H9 (cell line): ENCODE measurements at regions not wholly inside any gene's neighbourhood (a gene's known extent, or its start where the extent isn't known, plus 50 kb on each side); places are given as distances from the start of the nearest gene placed in this dataset.

Experiments
- DNase-seq: peaks from one replicate; pipeline ENCODE4 v3.0.0-alpha.2; 2017
- H2AFZ ChIP-seq: one replicate; pipeline ENCODE4 v1.6.1; 2013; ENCODE audit warnings: mild to moderate bottlenecking, low read length, control low read depth, moderate library complexity
- H2AK5ac ChIP-seq: 2 replicates; pipeline ENCODE4 v1.6.1; 2013; ENCODE audit warnings: low read length, control low read depth, mixed read lengths; ENCODE audit not compliant: insufficient read length
- H2BK120ac ChIP-seq: one replicate; pipeline ENCODE4 v1.6.1; 2013; ENCODE audit warnings: low read depth, mild to moderate bottlenecking, low read length, control low read depth, inconsistent platforms; ENCODE audit not compliant: poor library complexity, severe bottlenecking
- H2BK12ac ChIP-seq: 2 replicates; pipeline ENCODE4 v1.6.1; 2013; ENCODE audit warnings: low read length, control low read depth, mixed read lengths, low read depth; ENCODE audit not compliant: insufficient read length
- H2BK15ac ChIP-seq: 2 replicates; pipeline ENCODE4 v1.6.1; 2013; ENCODE audit warnings: low read depth, low read length, control low read depth
- H2BK20ac ChIP-seq: one replicate; pipeline ENCODE4 v1.6.1; 2013; ENCODE audit warnings: low read depth, mild to moderate bottlenecking, low read length, control low read depth, inconsistent platforms; ENCODE audit not compliant: poor library complexity, severe bottlenecking
- H2BK5ac ChIP-seq: 2 replicates; pipeline ENCODE4 v1.6.1; 2013; ENCODE audit warnings: low read length, control low read depth, mixed read lengths; ENCODE audit not compliant: insufficient read length
- H3K14ac ChIP-seq: 2 replicates; pipeline ENCODE4 v1.6.1; 2013; ENCODE audit warnings: low read length, control low read depth; ENCODE audit not compliant: insufficient read depth
- H3K18ac ChIP-seq: 2 replicates; pipeline ENCODE4 v1.6.1; 2013; ENCODE audit warnings: low read depth, mild to moderate bottlenecking, mixed read lengths, low read length, control low read depth; ENCODE audit not compliant: insufficient read length
- H3K23ac ChIP-seq: 2 replicates; pipeline ENCODE4 v1.6.1; 2013; ENCODE audit warnings: low read length, control low read depth, mixed read lengths, low read depth; ENCODE audit not compliant: insufficient read length
- H3K23me2 ChIP-seq: 2 replicates; pipeline ENCODE4 v1.6.1; 2013; ENCODE audit warnings: low read depth, mild to moderate bottlenecking, mixed read lengths, low read length, control low read depth; ENCODE audit not compliant: insufficient read length, poor library complexity, severe bottlenecking
- H3K27ac ChIP-seq: 2 replicates; pipeline ENCODE4 v1.5.1; 2013; ENCODE audit warnings: low read length, control low read depth, mixed read lengths, low read depth; ENCODE audit not compliant: insufficient read length
- H3K27me3 ChIP-seq: 2 replicates; pipeline ENCODE4 v1.6.1; 2013; ENCODE audit warnings: low read length, control low read depth, inconsistent platforms; ENCODE audit not compliant: insufficient read depth
- H3K4ac ChIP-seq: 2 replicates; pipeline ENCODE4 v1.6.1; 2013; ENCODE audit warnings: low read depth, mild to moderate bottlenecking, control low read depth, inconsistent platforms, low read length, moderate library complexity
- H3K4me1 ChIP-seq: 2 replicates; pipeline ENCODE4 v1.6.1; 2013; ENCODE audit warnings: low read length, control low read depth, inconsistent platforms; ENCODE audit not compliant: insufficient read depth
- H3K4me2 ChIP-seq: 2 replicates; pipeline ENCODE4 v1.6.1; 2013; ENCODE audit warnings: low read length, control low read depth, mixed read lengths; ENCODE audit not compliant: insufficient read length, insufficient read depth
- H3K56ac ChIP-seq: 2 replicates; pipeline ENCODE4 v1.6.1; 2013; ENCODE audit warnings: low read depth, mild to moderate bottlenecking, mixed read lengths, low read length, control low read depth; ENCODE audit not compliant: insufficient read length
- H3K79me1 ChIP-seq: 2 replicates; pipeline ENCODE4 v1.6.1; 2013; ENCODE audit warnings: low read depth, mild to moderate bottlenecking, moderate library complexity, low read length, control low read depth, inconsistent platforms; ENCODE audit not compliant: insufficient read depth, poor library complexity, severe bottlenecking
- H3K79me2 ChIP-seq: 2 replicates; pipeline ENCODE4 v1.6.1; 2013; ENCODE audit warnings: low read length, control low read depth, inconsistent platforms; ENCODE audit not compliant: insufficient read depth
- H3K9ac ChIP-seq: 2 replicates; pipeline ENCODE4 v1.6.1; 2013; ENCODE audit warnings: low read length, control low read depth, mixed read lengths; ENCODE audit not compliant: insufficient read length; ENCODE audit errors: extremely low read depth
- H3K9me3 ChIP-seq: one replicate; pipeline ENCODE4 v1.6.1; 2013; ENCODE audit warnings: low read depth, low read length, inconsistent platforms; ENCODE audit not compliant: control insufficient read depth
- H3T11ph ChIP-seq: one replicate; pipeline ENCODE4 v1.6.1; 2013; ENCODE audit warnings: mild to moderate bottlenecking, low read length, control low read depth, inconsistent platforms
- H4K20me1 ChIP-seq: one replicate; pipeline ENCODE4 v1.6.1; 2013; ENCODE audit not compliant: control insufficient read depth, insufficient read length, insufficient read depth
- H4K5ac ChIP-seq: 2 replicates; pipeline ENCODE4 v1.6.1; 2013; ENCODE audit warnings: low read depth, mild to moderate bottlenecking, mixed read lengths, low read length, control low read depth; ENCODE audit not compliant: insufficient read length
- H4K8ac ChIP-seq: replicated peaks from 2 replicates; pipeline ENCODE4 v1.6.1; 2013; ENCODE audit warnings: low read length, control low read depth, mixed read lengths, low read depth; ENCODE audit not compliant: insufficient read length
- H4K91ac ChIP-seq: 2 replicates; pipeline ENCODE4 v1.6.1; 2013; ENCODE audit warnings: low read depth, mild to moderate bottlenecking, moderate library complexity, mixed read lengths, low read length, control low read depth; ENCODE audit not compliant: insufficient read length
- H3K27ac Mint-ChIP-seq, 3 experiments: 2 replicates in 2 of 3; 3 replicates in 1 of 3; pipeline ENCODE4 v1.8.0; 2020 to 2021; ENCODE audit warnings: mixed read lengths in 3 of 3, mild to moderate bottlenecking in 1 of 3, moderate library complexity in 1 of 3
- H3K27me3 Mint-ChIP-seq: 2 replicates; pipeline ENCODE4 v1.8.0; 2021; ENCODE audit warnings: low read depth, mild to moderate bottlenecking, moderate library complexity, mixed read lengths
- H3K36me3 Mint-ChIP-seq, 3 experiments: 2 replicates in 2 of 3; 3 replicates in 1 of 3; pipeline ENCODE4 v1.8.0; 2020 to 2021; ENCODE audit warnings: low read depth in 3 of 3, mixed read lengths in 3 of 3; ENCODE audit not compliant: insufficient read depth in 1 of 3
- H3K4me1 Mint-ChIP-seq, 2 experiments: 2 replicates each; pipeline ENCODE4 v1.8.0; 2020; ENCODE audit warnings: mixed read lengths in 2 of 2
- H3K4me3 Mint-ChIP-seq, 2 experiments: 2 replicates in 1 of 2; 3 replicates in 1 of 2; pipeline ENCODE4 v1.8.0; 2020 to 2021; ENCODE audit warnings: mild to moderate bottlenecking in 2 of 2, mixed read lengths in 2 of 2, moderate library complexity in 1 of 2
- H3K9me3 Mint-ChIP-seq, 2 experiments: 2 replicates in 1 of 2; 3 replicates in 1 of 2; pipeline ENCODE4 v1.8.0; 2020; ENCODE audit warnings: mild to moderate bottlenecking in 2 of 2, mixed read lengths in 2 of 2, moderate library complexity in 1 of 2
- CTCF ChIP-seq: fragments of 200-600 bp; sonication (generic); conservative IDR thresholded peaks from 3 replicates; pipeline ENCODE4 v1.8.0; 2021; ENCODE audit warnings: antibody characterized with exemption, mild to moderate bottlenecking
- WGBS: extraction: QIAGEN DNeasy Blood & Tissue Kit; methylation state at CpG from one replicate; pipeline ENCODE4 v1.1.7; 2013; ENCODE audit warnings: missing lambda C conversion rate, low lambda C conversion rate, mixed read lengths; ENCODE audit not compliant: insufficient read length; ENCODE audit errors: extremely low coverage; 5-methylcytosine and 5-hydroxymethylcytosine counted together

- no peak overlapping the region for H3K18ac ChIP-seq
- no peak overlapping the region for H2BK15ac ChIP-seq
- no peaks in the 10 kb centered on the region for H3K79me2 ChIP-seq
- H4K20me1 ChIP-seq, result no peaks in the 10 kb centered on the region
- no peaks in the 10 kb centered on the region for H3K4me1 ChIP-seq
- H4K8ac ChIP-seq, result no peak overlapping the region
- no peak overlapping the region for H4K5ac ChIP-seq
- H2BK20ac ChIP-seq, result no peak overlapping the region
- no peak overlapping the region for H3K23ac ChIP-seq
- no peak overlapping the region for H2BK12ac ChIP-seq
- no peak overlapping the region for H3K4me2 ChIP-seq
- Mint-ChIP-seq H3K4me3 (no peak overlapping the region), H3K9me3 (no peaks in the 10 kb centered on the region), H3K4me1 (peaks cover 17 to 28% of the 10 kb centered on the region in 2 experiments), H3K27ac (peak overlapping the region in 1 of 3 experiments; percentile 8; a peak in 1 of 7 replicates), H3K36me3 (no peaks in the 10 kb centered on the region), H3K27me3 (no peaks in the 10 kb centered on the region)
- no peak overlapping the region for H4K91ac ChIP-seq
- no peaks in the 10 kb centered on the region for H3K9me3 ChIP-seq
- H3K4ac ChIP-seq, result no peak overlapping the region
- H3K23me2 ChIP-seq, result no peaks in the 10 kb centered on the region
- no peak overlapping the region for H3K14ac ChIP-seq
- H2BK5ac ChIP-seq, result no peak overlapping the region
- H3K27me3 ChIP-seq, result no peaks in the 10 kb centered on the region
- no CpG with 5 or more reads among the region's 20 CpGs for WGBS
- no peak overlapping the region for H3K9ac ChIP-seq
- no peak overlapping the region for H3K27ac ChIP-seq
- H2AK5ac ChIP-seq, result no peak overlapping the region
- H2AFZ ChIP-seq, result no peak overlapping the region
- H3T11ph ChIP-seq, result no peak overlapping the region
- H2BK120ac ChIP-seq, result no peak overlapping the region
- no peak for DNase-seq
- no peak overlapping the region for H3K56ac ChIP-seq
- H3K79me1 ChIP-seq, result no peaks in the 10 kb centered on the region
- no peak for TF ChIP-seq CTCF
These were observed 84.0 kb upstream of the EYA2 start for GRCh38 chr20:46810448-46811223.
